ENCODE measurements at regions not wholly inside any gene's neighbourhood (a gene's known extent, or its start where the extent isn't known, plus 50 kb on each side); places are given as distances from the start of the nearest gene placed in this dataset.

GRCh38 chrX:20971250-20971649 is 403.0 kb upstream of the CNKSR2 start:
- H3K27ac ChIP-seq (ENCODE audit: low read depth in 2 of 2, low read length in 1 of 2): no peak overlapping the region
- 35% methylated on average over 4 of the region's 4 CpGs for WGBS (ENCODE audit: low lambda C conversion rate)

GRCh38 chrX:20969565-20969964 is 404.7 kb upstream of the CNKSR2 start:
- no peaks in the 10 kb centered on the region for H3K9me2 ChIP-seq
- no peak for TF ChIP-seq TAF1 (IDR thresholded peaks at IDR 0.05; ENCODE audit: borderline replicate concordance, low read depth, low read length)
- TF ChIP-seq, protein P1, sequence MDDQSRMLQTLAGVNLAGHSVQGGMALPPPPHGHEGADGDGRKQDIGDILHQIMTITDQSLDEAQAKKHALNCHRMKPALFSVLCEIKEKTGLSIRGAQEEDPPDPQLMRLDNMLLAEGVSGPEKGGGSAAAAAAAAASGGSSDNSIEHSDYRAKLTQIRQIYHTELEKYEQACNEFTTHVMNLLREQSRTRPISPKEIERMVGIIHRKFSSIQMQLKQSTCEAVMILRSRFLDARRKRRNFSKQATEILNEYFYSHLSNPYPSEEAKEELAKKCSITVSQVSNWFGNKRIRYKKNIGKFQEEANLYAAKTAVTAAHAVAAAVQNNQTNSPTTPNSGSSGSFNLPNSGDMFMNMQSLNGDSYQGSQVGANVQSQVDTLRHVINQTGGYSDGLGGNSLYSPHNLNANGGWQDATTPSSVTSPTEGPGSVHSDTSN (IDR thresholded peaks at IDR 0.05): no peak
- no peaks in the 10 kb centered on the region for H3K4me1 ChIP-seq (ENCODE audit: control insufficient read depth in 1 of 2, insufficient read depth in 2 of 2, low read depth in 1 of 2, low read length in 1 of 2)
- ChIA-PET CTCF (no interaction called here), POLR2A (no interaction called here)
- WGBS (ENCODE audit: low lambda C conversion rate): 18% methylated on average over 1 of the region's 1 CpG
- no peak overlapping the region for H3K9ac ChIP-seq
- no peak overlapping the region for H3K27ac ChIP-seq (ENCODE audit: low read depth in 2 of 2, low read length in 1 of 2)
- no peaks in the 10 kb centered on the region for H3K79me2 ChIP-seq (ENCODE audit: insufficient read depth)
- no peak for DNase-seq
- H3K4me3 ChIP-seq (ENCODE audit: low read depth in 2 of 2, low read length in 1 of 2): no peak overlapping the region
- H3K27me3 ChIP-seq (ENCODE audit: insufficient read depth): no peaks in the 10 kb centered on the region
- H3K9me3 ChIP-seq: no peaks in the 10 kb centered on the region
- H2AFZ ChIP-seq (ENCODE audit: low read depth): no peak overlapping the region
- H3K4me2 ChIP-seq: no peak overlapping the region
- no peaks in the 10 kb centered on the region for H3F3A ChIP-seq (replicated peaks; ENCODE audit: insufficient read depth)
- H3K36me3 ChIP-seq (replicated peaks in 1 of 2; ENCODE audit: control insufficient read depth in 1 of 2, insufficient read depth in 2 of 2, low read length in 1 of 2): no peaks in the 10 kb centered on the region
- H4K20me1 ChIP-seq (ENCODE audit: insufficient read depth): no peaks in the 10 kb centered on the region

More at GRCh38 chrX:20971250-20971649, 403.0 kb upstream of the CNKSR2 start:
- Histone ChIP-seq H3K27me3 (ENCODE audit: insufficient read depth) (no peaks in the 10 kb centered on the region), H2AFZ (ENCODE audit: low read depth) (no peak overlapping the region), H3K36me3 (replicated peaks in 1 of 2; ENCODE audit: control insufficient read depth in 1 of 2, insufficient read depth in 2 of 2, low read length in 1 of 2) (no peaks in the 10 kb centered on the region), H3F3A (replicated peaks; ENCODE audit: insufficient read depth) (no peaks in the 10 kb centered on the region), H3K9ac (no peak overlapping the region), H3K79me2 (ENCODE audit: insufficient read depth) (no peaks in the 10 kb centered on the region), H3K9me2 (no peaks in the 10 kb centered on the region), H4K20me1 (ENCODE audit: insufficient read depth) (no peaks in the 10 kb centered on the region), H3K4me3 (ENCODE audit: low read depth in 2 of 2, low read length in 1 of 2) (no peak overlapping the region), H3K4me2 (no peak overlapping the region), H3K4me1 (ENCODE audit: control insufficient read depth in 1 of 2, insufficient read depth in 2 of 2, low read depth in 1 of 2, low read length in 1 of 2) (no peaks in the 10 kb centered on the region), H3K9me3 (no peaks in the 10 kb centered on the region)
- ChIA-PET POLR2A (no interaction called here), CTCF (interaction anchor here (1.0 kb wide), 1 partner anchor 441 kb away, joined by 4 read pairs; no protein-coding TSS in a partner anchor)
- no peak for DNase-seq
- no peak for TF ChIP-seq MEF2A (IDR thresholded peaks at IDR 0.05; ENCODE audit: borderline replicate concordance, low read depth)

- no peaks in the 10 kb centered on the region for H3K9me3 ChIP-seq
- no peak overlapping the region for H3K4me2 ChIP-seq
- H3K4me3 ChIP-seq (ENCODE audit: low read depth in 2 of 2, low read length in 1 of 2): no peak overlapping the region
- 15% methylated on average over 2 of the region's 2 CpGs for WGBS (ENCODE audit: low lambda C conversion rate)
- no peak overlapping the region for H2AFZ ChIP-seq (ENCODE audit: low read depth)
- no peak for DNase-seq
- H3F3A ChIP-seq (replicated peaks; ENCODE audit: insufficient read depth): no peaks in the 10 kb centered on the region
- no peaks in the 10 kb centered on the region for H4K20me1 ChIP-seq (ENCODE audit: insufficient read depth)
- POLR2A ChIA-PET: no interaction called here
- no peaks in the 10 kb centered on the region for H3K9me2 ChIP-seq
- no peaks in the 10 kb centered on the region for H3K79me2 ChIP-seq (ENCODE audit: insufficient read depth)
- CTCF ChIA-PET: no interaction called here
- no peak overlapping the region for H3K9ac ChIP-seq
- H3K27me3 ChIP-seq (ENCODE audit: insufficient read depth): no peaks in the 10 kb centered on the region
- no peaks in the 10 kb centered on the region for H3K4me1 ChIP-seq (ENCODE audit: control insufficient read depth in 1 of 2, insufficient read depth in 2 of 2, low read depth in 1 of 2, low read length in 1 of 2)
- no peak overlapping the region for H3K27ac ChIP-seq (ENCODE audit: low read depth in 2 of 2, low read length in 1 of 2)
- H3K36me3 ChIP-seq (replicated peaks in 1 of 2; ENCODE audit: control insufficient read depth in 1 of 2, insufficient read depth in 2 of 2, low read length in 1 of 2): no peaks in the 10 kb centered on the region
- TF ChIP-seq TEAD4 (IDR thresholded peaks at IDR 0.05; ENCODE audit: borderline replicate concordance, insufficient read depth) (no peak), YY1 (IDR thresholded peaks at IDR 0.05; ENCODE audit: low read depth) (no peak), FOXM1 (IDR thresholded peaks at IDR 0.05; ENCODE audit: low read depth) (no peak)
- TF ChIP-seq, protein P2, sequence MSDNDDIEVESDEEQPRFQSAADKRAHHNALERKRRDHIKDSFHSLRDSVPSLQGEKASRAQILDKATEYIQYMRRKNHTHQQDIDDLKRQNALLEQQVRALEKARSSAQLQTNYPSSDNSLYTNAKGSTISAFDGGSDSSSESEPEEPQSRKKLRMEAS (IDR thresholded peaks at IDR 0.05; ENCODE audit: low read depth): no peak
- TF ChIP-seq, protein P3, sequence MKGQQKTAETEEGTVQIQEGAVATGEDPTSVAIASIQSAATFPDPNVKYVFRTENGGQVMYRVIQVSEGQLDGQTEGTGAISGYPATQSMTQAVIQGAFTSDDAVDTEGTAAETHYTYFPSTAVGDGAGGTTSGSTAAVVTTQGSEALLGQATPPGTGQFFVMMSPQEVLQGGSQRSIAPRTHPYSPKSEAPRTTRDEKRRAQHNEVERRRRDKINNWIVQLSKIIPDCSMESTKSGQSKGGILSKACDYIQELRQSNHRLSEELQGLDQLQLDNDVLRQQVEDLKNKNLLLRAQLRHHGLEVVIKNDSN (IDR thresholded peaks at IDR 0.05; ENCODE audit: borderline replicate concordance, low read depth): no peak
Measured at GRCh38 chrX:20968996-20969395, 405.2 kb upstream of the CNKSR2 start.
